HG02870 (cell line): ENCODE measurements at regions not wholly inside any gene's neighbourhood (a gene's known extent, or its start where the extent isn't known, plus 50 kb on each side); places are given as distances from the start of the nearest gene placed in this dataset.

Source experiments
- ATAC-seq: cut with Tn5 transposase; IDR thresholded peaks from one replicate; pipeline ENCODE4 v1.9.1; 2021; ENCODE audit warnings: mild to moderate bottlenecking, moderate library complexity; ENCODE audit not compliant: unreplicated experiment

DNA sequence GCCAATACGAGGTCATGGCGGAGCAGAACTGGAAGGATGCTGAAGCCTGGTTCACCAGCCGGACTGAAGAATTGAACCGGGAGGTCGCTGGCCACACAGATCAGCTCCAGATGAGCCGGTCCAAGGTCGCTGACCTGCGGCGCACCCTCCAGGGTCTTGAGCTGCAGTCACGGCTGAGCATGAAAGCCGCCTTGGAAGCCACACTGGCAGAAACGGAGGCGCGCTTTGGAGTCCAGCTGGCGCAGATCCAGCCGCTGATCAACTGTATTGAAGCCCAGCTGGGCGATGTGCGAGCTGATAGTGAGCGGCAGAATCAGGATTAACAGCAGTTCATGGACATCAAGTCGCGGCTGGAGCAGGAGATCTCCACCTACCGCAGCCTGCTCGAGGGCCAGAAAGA lies 296.9 kb downstream of the OGFRL1 start:
- no peak for ATAC-seq

DNA sequence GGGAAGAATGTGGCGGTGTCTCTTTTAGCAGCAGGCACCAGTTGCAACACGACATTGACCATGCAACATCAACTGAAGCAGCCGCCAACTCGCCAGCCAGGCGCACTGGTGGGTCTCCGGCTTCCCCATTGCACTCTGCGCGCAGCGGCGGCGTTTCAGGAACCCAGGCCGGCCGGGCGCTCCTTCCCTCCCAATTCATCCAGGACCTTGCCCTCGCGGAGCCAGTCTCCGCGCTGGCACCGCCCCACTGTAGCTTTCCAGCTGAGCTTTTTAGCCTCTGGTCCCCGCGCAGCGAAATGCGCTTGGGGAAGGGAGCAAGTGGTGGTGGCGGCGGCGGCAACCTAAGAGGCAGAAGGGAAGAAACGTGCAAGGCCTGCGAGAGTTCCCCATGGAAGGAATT lies 297.9 kb upstream of the RIMS1 start:
- no peak for ATAC-seq

DNA sequence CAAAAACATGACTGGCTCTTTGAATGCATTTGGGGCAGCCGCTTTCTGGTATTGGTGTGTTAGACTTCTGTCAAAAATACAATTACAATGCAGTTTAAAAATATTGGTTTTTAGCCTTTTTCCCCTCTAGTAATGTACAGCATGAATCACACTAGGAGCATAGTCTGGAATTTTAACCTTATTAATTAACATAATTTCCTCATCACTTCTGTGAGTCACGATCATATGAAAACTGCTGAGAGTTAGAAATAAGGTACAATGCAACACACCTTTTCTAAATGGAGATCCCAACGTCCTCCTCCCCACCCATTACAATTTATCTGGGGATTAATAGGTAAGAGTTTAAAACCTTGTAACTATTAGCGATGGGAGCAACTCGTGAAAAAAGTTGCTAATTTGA lies 297.1 kb upstream of the RIMS1 start:
- ATAC-seq = no peak

DNA sequence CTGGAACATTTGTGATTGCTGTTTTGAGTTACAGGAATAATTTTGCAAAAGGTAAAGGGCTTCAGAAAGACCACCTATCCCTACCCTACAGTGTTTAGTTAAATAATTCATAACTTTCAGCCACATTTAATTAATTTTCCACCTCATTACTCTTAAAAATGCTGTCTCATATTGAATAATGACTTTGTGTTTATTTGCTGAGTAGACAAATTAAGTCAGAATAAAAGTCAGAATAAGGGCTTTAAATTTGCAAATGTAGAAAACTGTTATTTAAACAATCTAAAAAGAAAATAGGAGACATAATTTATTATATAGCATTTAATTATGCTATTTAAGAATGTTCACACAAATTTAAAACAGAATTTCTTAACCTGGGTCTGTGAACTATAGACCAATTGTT lies 293.7 kb upstream of the RIMS1 start:
- no peak for ATAC-seq

DNA sequence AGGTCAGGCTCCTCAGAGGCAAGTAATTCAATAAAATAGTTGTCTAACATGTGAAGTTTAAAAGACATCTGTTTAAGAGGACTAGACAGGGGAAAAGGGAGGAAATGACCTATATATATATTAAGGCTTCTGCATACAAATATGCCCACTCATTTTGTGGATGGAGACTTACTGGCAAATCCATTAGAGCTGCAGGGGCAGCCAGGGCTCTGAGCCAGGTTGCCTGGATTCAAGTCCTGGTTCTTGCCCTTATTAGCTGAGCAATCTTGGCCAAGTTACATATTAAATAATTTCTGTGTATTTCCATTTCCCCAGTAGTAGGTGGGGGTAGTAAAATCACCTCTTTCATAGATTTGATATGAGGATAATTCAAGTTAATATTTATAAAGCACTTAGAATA lies 287.0 kb upstream of the RIMS1 start:
- ATAC-seq = no peak

DNA sequence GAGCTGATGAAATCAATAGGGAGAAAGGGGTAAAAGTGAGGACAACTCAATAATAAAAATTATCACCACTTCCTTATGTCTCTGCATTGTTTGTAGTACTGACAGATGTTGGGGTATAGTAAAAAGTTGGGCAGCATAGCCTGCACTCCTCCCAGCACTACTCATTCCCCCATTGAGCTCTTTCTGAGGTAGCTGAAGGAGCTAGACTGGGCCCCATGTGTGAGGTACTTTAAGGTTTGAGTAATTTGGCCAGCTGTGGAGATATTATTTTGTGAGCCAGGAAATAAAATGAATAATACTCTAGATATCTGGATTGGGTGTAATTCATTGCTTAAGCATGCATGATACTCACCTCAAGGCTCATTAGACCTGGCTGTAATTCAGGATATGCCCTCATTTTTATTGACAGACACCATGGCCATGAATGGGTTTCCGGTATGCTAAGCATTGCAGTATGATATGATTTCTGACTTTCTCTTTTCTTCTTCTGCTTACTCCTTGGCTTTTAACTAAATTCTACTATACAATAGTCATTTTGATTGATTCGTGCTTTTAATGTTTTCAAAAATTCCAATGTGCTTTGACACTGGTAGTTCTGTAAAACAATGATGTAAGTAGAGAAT lies 283.9 kb upstream of the RIMS1 start:
- ATAC-seq = no peak

DNA sequence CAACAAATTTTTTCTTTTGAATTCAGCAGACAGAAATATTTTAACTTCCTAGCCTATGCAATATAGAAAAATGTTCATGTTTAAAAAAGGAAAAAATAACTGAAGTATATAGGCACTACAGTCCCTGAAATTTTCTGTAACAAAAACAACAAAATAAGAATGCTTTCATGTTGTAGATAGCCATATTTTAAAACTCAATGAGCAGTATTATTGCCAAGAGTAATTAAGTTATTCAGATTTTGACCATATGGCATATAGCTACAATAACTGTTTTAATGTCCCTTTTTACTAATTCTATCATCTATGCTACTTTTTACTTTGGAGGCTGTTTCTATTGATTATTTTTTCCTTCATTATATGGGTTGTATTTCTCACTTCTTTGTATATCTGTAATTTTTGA lies 283.3 kb upstream of the RIMS1 start:
- ATAC-seq = no peak

DNA sequence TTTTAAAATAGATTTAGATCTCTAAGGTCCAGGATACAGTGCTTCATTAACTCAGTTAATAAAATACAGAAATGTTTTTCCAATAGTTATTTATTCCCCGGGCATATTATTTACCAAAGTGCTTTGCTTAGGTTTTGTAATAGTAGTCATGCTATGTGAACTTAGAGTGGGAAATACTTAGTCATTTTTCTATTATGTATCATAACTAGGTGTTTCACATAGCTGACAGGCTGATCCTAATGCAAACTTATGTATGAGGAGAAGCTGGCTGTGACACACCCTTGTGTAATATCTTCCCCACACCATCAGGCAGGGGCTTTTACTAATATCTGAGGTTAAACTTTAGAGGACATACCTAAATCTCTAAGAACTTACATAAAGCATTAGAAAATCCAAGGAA lies 277.7 kb upstream of the RIMS1 start:
- no peak for ATAC-seq

DNA sequence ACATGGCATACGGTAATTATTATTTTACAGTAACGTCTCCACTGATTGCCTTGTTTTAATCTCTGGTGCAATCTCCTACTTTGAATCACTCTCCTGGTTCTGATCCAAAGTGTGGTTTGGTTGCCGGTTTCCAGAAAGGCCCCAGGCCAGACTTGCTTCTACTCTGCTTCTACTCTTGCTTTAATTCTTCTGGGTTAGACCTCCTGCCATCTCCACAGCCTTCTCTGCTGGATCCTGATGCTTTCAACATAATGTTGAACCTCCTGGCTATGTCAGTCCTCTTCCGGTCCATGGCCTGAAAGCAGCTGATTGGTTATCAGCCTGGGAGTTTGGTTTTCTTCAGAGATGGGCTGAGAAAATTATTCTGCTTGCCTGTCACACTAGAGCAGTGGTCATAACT lies 266.5 kb upstream of the RIMS1 start:
- ATAC-seq = no peak

DNA sequence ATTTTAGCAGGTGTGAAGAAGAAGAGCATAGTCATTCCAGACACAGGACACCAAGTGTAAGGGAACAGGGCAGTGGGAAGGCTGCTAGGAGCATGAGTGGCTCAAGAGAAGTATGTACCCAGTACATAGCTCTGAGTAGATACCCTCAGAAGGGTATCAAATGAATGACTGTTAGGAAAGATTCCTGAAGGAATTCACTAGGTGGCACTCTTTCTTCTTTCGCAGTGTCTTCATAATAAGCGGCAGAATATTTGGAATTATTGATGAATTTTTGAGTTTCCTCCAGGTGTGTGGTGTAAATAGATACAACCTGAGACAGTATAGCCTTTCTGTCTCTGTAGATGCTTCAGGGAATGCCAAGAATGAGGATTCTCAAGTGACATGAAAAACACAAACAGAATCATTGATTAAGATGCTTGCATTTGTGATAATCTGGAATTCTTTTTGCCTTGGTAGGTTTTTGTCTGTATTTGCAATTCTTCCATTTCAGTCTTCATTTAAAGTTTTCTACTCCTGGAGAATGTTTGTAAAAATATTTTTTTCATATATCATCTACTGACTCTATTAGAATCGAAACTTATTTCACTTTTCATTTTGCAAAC lies 264.3 kb upstream of the RIMS1 start:
- no peak for ATAC-seq

DNA sequence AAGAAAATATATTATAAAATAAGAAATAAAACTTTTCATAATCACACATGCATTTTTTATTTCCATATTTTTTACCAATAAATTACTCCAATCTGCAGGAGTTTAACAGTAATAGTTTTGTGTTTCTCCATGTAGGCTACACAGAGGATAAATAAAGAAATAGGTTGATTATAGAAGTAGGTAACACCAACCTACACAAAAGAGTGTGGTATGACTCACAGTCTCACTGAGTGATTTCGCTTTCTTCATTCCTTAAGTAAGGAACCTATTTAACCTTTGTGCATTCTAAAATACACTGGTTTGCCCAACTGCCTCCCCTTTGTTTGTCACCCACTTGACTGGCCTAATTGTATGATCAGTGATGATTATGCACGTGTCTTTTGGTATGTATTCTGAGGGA lies 244.2 kb upstream of the RIMS1 start:
- no peak for ATAC-seq

DNA sequence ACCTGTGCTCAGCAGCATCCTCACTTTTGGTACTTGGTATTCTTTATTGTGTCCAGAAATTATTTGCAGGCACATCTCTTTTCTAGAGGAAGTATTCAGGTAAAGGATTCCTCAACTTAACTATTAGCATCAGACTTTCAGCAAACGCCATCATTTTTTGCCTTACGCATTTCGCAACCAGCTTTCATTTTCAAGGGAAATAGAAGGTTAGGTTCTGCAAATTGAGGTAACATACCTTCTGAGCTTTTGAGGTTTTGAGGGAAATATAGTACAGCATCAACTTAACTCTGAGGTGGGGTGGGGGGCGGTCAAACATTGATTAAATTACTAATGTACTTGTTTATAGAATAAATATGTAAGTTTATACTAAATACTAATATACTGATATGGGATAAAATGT lies 243.6 kb upstream of the RIMS1 start:
- ATAC-seq = no peak

DNA sequence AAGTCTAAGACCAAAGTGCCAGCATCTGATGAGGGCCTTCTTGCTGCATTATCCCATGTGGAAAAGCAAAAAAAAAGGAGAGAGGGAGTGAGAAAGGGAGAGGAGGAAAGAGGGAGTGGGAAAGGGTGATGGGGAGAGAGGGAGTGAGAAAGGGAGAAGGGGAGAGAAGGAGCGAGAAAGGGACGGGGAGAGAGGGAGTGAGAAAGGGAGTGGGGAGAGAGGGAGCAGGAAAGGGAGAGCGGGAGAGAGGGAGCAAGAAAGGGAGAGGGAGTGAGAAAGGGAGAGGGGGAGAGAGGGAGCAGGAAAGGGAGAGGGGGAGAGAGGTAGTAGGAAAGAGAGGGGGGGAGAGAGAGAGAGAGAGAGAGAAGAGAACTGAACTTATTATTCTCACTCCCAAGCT lies 241.1 kb upstream of the RIMS1 start:
- ATAC-seq = no peak

DNA sequence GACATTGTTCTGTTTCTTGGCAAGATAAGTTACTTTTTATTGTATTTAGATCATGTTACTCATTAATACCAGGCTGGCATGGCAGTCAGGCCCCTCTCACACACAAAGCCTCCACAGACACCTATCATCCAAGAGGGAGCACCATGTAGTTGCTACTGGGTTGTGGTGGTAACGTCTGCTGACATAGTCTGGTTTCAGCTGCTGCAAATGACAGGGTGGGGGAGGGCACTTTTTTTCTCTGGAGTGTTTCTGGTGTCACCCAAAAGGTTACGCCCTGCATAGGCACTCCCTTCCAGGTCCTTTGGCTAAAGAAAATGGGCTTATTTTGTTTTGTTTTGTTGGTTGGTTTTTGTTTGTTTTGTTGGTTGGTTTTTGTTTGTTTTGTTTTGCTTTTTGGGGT lies 236.4 kb upstream of the RIMS1 start:
- no peak for ATAC-seq

DNA sequence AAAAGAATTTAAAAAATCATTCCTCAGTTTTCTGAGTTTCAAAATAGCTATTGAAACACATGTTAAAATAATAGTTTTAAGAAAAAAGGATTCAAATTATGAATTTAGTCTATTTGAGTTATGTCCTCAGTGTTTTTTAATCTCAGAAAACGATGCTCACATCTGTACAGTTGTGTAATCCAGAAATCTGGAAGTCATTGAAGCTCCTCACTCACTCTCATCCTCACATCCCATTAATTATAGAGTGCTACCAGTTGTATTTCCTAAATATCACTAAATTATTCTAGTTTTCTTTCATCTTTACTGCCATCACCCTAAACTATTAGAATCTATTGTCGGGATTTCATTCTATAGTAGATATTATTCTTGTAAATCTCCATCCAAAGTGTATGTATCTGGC lies 234.7 kb upstream of the RIMS1 start:
- ATAC-seq = no peak

DNA sequence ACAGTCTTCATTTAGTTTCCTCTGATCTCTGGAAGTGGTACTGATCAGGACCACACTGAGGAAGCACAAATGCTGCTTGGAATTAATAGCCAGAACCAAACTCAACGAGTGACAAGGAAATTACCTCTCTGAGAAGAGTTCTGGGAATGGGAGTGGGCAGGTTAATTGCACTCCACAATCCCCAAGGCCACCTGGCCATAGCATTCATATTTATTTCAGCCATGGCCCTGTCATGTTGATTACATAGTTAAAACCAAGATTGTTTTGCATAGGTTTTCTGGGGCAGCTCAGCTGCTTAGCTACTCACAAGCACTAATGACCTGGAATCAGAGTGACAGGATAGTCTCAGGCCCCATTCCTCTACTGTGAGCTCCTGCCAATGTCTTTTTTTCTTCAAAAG lies 230.2 kb upstream of the RIMS1 start:
- no peak for ATAC-seq

DNA sequence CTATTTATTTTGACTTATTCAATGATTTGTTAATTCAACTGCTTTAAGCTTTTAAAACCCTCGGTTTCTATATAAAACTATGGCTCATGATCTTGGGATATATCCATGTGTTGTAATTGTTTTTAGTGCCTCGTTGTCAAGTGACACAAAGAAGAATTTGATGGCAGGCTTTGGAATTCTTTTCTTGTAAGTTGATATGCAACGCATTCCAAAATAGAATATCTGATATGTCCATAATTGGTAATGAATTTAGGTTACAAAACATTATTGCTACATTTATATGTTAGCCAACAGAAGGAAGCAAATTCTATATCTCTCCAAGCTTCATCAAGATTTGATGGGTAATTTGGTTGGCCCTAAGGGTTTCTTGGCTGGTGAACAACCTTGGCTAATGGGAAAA lies 220.4 kb upstream of the RIMS1 start:
- no peak for ATAC-seq

DNA sequence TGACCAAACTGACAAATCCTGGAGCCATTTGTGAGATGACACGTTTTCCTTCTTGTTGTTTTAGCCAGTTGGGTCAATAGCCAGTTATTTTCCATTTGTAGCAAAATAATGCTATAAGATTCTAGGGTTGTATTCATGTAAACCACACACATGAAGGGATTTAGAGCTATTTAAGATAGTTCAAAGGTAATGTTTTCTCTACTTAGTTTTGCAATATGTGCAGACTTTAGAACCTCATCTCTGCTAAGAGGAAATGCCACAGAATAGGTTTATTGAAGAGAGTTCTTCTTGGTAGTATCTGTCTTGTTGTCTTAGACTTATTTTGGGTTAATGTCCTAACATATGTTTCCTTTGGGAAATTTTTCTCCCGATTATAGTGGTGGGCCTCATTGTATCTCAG lies 213.5 kb upstream of the RIMS1 start:
- ATAC-seq = no peak

DNA sequence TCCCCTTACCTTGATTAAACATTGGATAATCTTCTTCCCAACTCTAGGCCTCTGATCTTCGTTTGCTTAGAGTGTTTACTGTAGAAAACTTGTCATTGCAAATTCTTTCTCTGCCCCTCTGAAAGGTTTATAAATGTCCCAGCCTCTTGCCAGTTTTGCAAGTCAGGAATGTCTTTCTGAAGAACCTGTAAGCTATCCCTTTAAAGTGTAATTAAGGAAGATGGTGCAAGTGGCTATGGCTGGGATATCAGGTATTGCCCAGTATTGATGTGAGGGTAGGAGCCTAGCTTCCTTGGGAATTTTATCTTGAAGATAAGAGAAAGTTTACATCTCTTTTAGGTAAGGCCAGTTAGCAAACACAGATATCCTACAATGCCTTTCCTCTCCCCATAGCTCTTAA lies 211.0 kb upstream of the RIMS1 start:
- ATAC-seq = no peak

DNA sequence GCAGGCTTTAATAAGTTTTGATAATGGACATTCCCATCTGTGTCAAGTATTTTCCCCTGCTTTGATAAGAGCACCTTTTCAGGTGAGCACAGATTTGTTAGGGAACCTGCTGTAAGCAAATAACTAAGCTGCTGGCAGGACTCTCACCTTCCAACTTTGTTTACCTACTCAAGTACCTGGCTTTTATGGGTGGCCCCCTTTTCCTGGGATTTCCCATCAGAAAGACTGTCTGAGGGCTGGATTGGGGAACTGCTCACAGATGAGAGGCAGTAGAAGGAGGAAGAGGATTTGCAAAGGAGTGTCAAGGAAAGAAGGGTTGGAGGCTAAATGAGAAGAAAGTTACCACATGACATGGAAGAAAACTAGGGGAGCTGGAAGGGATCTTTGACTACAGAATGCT lies 210.1 kb upstream of the RIMS1 start:
- ATAC-seq = no peak

DNA sequence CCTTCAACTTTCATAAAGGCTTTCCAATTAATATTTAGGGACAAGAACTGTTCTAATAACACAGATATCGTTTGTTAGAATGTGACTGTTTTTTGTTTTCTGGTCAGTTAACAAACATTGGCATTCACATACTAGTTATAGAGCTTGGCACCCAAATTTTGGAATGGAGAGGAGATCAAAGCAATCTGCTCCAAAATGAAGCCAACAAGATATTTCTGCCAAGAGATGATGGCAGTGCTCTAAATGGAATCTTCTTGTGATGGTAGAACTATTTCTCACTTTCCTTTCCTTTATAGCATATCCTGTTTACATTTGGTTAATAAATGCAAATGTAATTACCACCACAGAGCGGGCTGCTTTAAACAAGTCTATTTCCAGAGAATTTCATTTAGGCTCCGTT lies 208.3 kb upstream of the RIMS1 start:
- no peak for ATAC-seq

DNA sequence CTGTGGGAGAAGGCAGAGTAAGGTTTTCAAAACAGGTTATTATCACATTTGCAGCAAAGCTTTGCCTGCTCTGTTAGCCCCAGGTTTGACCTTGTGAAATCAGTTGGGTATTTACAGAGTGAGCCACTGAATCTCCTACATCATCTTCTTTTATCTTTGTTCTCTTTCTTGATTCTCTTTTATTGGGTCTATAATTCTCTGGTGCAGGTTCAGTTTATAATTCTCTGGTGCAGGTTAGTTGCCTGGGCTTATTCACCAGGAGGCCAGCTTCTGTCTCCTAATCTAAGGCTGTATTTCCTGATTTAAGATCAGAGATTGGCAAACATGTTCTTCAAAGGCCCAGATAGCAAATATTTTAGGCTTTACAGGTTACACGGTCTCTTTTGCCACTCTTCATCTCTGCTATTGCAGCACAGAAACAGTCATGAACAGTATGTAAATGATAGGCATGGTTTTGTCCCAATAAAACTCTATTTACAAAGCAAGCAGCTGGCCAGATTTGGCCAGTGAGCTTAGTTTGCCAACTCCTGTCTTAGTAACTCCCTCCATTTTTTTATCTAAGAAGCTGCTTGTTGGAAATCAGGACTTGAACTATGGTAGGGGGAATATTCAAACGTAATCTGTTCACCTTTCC lies 205.0 kb upstream of the RIMS1 start:
- no peak for ATAC-seq
